HG02840 (cell line): ENCODE measurements at regions not wholly inside any gene's neighbourhood (a gene's known extent, or its start where the extent isn't known, plus 50 kb on each side); places are given as distances from the start of the nearest gene placed in this dataset.
"Not testable (repeated sequence)": the region's sequence is repeated elsewhere in the genome, so short reads cannot be mapped to it uniquely, and the experiment has no call there.

Experiments used
- ATAC-seq: cut with Tn5 transposase; IDR thresholded peaks from one replicate; pipeline ENCODE4 v1.9.1; 2021; ENCODE audit warnings: mild to moderate bottlenecking, moderate library complexity, moderate number of reproducible peaks; ENCODE audit not compliant: unreplicated experiment, low FRiP score

DNA sequence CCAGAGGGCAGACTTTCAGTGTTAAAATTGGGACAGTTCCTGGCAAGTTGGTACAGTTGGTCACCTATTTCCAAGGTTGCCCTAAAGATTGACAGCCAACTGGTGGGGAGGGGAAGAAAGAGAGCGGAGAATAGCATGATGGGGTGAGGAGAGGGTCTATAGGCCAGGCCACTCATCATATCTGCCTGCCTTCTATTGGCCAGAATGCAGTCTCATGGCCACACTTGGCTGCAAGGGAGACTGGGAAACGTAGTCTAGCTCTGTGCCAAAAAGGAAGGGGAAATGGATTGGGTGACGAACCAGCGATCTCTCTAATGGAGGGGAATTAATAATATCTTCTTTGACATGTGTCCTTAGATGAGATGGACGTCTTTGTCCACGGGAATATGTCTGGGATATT is 197.4 kb upstream of the ATP6AP2 start:
- no peak for ATAC-seq

DNA sequence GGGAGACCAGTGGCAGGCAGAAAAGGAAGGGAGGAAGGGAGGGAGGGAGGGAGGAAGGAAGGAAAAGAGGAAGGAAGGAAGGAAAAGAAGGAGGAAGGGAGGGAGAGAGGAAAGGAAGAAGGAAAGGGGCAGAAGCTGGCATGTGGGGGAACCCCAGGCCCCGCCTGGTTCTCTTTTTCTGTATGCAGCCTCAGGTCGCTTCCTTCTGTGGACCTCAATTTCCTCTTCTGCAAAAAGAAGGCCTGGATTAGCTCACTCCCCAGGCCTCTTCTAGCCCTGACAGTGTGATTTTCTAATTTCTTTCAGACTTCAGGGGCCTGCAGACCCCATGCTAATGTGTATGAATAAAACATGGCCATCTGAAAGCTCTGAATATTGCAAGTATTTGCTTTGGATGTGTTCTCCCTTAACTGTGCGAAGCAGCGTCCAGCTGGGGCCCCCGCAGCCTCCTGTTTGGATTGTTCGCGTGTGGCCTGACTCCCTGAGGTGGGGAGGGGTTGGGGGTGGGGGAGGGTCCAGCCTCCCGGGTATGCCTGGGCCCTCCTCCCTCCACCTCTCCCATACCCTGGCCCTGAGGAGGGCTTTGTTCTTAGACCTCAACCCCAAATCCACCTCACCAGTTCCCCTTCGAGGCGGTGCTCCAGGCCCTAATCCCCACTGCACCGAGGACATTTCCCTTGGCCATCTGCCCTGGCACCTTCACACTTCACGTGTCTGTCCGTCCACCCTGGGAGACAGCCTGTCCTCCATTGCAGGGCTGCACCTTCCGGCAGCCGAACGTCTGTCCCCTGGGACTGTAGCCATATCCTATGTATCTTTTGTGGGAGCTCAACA is 199.9 kb upstream of the ATP6AP2 start:
- no peak for ATAC-seq

DNA sequence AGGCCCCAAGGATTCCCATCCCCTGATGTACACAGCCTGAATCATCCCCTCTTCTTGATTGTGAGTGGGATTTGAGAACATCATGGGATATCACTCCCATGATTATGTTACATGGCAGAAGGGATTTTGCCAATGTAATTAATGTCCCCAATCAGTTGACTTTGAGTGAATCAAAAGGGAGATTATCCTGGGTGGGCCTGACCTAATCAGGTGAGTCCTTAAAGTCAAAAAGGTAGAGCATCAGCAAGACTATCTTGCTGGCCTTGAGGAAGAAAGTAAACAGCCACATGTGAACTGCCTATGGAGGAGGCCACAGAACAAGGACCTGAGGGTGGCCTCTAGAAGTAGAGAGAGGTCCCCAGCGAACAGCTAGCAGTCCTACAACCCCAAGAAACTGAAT is 203.1 kb upstream of the ATP6AP2 start:
- no peak for ATAC-seq

DNA sequence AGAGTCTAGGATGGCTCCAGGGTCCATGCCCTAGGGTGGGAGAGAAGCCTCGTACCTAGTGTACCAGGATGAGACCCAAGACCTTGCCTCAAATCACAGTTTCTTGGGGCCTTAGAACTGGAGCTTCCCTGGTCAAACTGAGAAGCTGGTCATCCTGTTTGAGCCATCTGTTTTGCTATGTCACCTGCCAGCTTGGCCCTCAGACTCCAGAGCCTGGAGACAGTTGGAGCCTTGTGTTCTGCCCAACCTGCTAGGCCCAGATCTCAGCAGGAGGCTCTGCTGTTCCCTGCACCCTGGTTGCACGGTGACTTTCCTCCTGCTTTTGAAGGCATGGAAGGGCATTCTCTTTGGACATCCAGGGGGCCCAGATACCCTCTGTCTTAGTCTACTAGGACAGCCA is 206.3 kb upstream of the ATP6AP2 start:
- ATAC-seq: no peak

DNA sequence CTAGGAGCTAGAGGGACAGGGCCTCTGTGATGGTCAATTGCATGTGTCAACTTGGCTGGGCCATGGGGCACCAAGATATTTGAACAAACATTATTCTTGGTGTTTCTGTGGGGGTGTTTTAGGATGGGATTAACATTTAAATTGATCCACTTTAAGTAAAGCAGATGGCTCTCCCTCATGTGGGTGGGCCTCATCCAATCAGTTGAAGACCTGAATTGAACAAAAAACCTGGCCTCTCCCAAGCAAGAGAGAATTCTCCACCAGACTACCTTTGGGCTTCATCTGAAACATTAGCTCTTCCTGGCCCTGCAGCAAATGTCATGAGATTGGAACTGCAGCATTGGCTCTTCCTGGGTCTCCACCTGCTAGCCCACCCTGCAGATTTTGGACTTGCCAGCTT is 207.1 kb upstream of the ATP6AP2 start:
- no peak for ATAC-seq

DNA sequence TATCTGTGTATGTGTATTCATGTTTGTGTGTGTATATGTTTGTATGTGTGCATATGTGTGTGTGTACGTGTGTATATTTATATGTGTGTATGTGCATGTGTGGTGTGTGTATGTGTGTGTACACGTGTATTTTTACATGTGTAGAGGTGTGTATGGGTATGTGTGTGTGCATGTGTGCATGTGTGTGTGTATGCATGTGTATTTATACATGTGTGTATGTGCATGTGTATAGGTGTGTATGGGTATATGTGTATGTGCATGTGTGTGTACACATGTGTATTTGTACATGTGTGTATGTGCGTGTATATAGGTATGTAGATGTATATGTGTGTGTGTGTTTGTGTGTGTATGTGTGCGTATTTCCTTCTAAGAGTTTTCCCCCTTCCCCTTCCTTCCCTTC is 207.7 kb upstream of the ATP6AP2 start:
- no peak for ATAC-seq

DNA sequence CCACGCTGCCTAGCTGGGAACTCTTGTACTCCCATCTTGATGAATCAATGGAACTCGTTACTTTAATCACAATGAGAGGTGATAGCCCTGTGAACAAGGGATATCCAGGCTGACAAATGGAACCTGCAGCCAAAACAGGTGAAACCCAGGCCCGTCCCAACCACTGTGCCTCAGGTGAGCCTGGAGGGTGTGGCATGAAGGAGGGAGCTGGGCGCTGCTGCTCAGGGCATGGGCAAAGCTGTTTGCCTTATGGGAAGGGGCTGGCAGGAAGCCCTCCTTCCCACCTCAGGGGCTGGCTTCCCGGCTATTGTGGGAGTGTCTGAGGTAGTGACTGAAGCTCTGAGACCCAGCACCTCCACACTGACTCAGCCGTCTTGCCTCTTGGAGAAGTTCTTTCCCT is 209.4 kb upstream of the ATP6AP2 start:
- ATAC-seq: no peak

DNA sequence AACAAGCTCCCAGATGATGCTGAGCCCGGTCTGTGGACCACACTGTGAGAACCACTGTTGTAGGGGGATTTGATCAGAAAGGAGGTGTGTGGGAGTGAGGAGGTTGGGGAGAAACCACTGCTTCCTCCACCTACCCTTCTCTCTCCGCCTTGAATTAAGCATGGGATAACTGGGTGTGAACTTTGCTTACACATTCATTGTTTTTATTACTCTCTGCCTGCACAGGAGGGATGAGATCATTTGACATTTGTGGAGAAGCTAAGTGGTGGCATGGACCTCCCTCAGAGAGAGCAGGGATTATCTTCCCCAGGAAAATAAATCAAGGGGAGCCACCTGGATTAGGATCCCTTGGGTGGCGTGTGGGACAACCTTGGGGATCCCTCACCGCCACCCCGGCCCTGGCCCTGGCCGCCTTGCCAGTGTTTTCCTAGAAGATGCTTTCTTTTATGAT is 212.1 kb upstream of the ATP6AP2 start:
- ATAC-seq: no peak

DNA sequence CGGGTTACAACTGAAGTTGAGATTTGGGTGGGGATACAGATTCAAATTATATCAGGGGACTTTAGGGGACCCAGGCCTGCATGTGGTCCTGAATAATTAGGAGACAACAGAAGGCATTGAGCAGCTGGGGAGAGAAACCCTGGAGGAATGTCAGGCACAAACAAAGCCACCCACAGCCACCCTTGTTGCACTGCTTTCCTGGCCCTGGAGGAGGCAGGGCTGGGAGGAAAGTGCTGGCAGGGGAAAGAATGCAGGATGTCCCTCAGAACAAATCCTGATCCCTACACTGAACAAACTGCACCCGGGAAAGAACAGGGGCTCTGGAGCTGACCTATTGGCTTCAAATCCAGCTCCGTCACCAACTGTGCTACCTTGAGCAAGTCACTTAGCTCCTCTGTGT is 214.1 kb upstream of the ATP6AP2 start:
- ATAC-seq: no peak

DNA sequence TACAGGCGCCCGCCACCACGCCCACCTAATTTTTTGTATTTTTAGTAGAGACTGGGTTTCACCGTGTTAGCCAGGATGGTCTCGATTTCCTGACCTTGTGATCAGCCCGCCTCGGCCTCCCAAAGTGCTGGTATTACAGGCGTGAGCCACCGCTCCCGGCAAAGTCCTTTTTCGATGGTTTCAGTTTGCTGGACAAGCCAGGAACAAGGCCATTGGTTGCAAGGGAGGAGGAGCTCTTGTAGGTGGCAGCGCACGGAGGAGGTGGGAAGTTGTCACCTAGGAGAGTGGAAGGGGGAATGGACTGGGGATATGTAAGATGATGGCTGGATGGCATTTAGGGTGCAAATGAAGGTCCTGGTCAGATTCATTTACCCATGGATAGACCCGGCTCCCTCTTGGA is 218.5 kb upstream of the ATP6AP2 start:
- ATAC-seq: not testable (repeated sequence)

DNA sequence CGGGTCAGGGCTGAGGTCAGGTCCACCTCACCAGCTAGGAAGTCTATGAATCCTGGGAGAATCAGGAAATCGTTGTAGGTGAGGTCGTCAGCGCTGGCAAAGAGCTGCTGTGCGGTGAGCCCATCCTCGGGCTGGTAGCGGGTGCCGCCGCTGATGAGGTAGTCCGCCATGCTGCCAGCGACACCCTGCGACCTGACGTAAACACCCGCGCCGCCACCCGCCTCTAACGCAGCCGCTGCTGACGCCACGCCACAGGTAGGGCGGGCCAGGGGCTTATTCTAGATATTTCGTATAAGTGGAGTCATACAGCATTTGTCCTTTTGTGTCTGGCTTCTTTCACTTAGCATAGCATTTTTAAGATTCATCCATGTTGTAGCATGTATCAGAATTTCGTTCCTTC is 220.2 kb upstream of the ATP6AP2 start:
- no peak for ATAC-seq

DNA sequence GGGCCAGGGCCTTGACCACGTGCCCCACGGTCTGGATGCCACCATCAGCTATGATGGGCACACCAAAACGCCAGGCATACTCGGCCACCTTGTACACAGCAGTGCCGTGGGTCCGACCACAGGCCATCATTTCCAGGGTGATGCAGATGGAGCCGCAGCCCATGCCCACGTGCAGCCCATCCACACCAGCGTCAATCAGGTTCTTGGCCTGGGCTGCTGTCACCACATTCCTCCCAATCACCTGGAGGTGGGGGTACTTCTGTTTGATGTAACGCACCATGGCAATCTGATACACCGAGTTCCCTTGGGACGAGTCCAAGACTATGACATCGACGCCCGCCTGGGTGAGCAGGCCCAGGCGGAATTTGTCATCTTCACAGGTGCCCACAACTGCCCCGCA is 221.2 kb upstream of the ATP6AP2 start:
- ATAC-seq: no peak

DNA sequence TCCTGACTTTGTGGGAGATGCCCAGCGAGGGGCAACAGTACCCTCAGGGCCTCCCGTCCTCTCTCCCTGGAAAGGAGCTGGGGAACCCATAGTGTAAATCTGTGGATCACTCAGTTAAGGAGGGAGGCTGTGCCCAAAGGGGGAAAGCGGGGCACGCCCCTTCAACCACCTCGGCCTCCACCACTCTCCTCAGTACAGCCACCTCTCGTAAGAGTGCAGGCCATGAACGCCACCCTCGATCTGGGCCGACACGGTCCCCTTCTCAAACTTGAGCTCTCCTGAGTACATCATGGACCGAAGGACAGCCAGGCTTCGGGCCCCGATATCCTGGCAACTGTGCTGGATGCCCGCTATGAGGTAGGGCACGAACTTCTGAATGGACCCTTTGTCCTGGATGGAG is 221.8 kb upstream of the ATP6AP2 start:
- no peak for ATAC-seq

DNA sequence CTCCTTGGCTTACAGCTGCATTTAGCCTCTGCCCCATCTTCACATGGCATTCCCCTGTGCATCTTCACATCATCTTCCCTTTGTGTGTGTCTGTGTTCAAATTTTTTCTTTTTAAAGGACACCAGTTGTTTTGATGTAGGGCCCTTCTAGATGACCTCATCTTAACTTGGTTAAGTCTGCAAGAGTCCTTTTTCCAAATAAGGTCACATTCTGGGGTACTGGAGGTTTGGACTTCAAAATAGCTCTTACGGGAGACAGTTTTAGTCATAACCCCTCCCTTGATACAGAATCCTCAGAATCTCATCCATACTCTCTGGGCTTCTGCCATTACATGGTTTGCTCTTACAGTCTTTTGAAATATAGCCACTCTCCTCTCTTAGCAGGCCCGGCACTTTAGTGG is 231.5 kb upstream of the ATP6AP2 start:
- no peak for ATAC-seq

DNA sequence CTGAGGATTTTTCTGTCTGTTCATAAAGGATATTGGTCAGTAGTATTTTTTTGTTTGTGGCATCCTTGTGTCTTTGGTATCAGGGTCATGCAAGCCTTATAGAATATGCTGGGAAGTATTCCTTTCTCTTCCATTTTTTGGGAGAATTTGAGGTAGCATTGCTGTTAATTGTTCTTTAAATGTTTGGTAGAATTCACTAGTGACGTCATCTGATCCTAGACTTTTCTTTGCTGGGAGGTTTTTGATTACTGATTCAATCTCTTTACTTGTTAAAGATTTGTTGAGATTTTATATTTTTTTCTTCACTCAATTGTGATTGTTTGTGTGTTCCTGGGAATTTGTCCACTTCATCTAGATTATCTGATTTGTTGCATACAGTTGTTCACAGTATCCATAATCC is 234.4 kb upstream of the ATP6AP2 start:
- no peak for ATAC-seq

DNA sequence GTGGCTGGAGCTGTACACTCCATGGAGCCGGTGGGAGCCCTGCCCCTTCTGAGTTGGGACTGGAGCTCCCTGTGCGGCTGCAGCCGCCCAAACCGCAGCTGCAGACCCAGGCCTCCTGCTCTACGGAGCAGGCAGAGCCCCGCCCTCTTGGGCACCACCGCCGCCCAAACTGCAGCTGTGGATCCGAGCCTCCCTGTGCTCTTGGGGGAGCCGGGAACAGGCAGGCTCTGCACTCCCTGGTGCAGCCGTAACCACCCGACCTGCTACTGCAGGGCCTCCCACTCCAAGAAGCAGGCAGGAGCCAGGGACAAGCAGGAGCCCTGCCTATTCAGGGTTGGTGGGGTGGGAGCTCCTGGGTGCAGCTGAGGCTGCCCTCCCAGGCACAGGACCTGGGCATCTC is 237.5 kb upstream of the ATP6AP2 start:
- ATAC-seq: no peak

DNA sequence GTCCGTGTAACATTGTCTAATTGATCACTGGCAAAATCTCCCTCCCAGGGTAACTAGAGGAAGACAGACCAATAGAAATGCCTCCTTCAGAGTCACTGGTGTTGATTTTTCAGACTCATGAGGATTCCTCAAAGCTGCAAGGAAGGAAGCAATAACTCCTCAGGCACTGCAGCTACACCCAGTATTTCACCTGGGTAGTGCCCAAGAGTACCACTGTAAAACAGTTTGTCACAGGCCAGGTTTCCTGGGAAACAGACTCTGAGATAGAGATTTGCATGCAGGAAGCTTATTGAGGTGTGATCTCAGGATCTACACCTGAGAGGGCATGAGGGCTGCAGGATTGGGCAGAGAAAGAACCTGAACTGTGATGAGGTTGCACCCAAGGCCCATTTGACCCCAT is 240.7 kb upstream of the ATP6AP2 start:
- ATAC-seq: no peak

DNA sequence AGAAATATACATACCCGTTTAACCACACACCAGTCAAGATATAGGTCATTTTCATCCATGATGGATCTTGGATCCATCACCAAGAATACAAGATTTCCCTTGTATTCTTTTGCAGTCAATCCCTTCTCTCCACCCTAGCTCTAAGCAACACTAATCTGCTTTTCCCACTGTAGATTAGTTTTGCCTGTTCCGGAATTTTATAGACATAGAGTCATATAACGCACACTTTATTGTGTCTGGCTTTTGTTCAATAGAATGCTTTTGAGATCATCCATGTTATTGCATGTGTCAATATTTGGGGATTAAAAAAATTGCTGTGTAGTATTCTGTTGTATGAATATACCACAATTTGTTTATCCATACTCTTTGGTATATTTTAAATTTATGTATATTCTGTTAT is 235.6 kb upstream of the BCOR start:
- ATAC-seq: no peak

DNA sequence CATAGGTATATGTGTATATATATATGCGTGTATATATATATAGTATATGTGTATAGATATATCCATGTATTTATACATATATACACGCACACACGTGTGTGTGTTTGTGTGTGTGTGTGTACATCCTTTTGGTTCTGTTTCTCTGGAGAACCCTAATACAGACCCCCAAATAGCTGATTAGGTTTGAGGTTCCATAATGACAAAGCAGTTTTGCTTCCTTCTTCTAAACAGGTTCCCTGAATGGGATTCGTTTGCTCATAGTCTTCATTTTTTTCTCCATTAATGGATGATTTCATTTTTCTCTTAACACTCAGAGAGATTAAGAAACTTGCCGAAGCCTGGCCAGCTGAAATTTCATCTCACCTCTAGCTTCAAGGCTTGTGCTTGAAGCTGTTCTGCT is 234.0 kb upstream of the BCOR start:
- ATAC-seq: no peak

DNA sequence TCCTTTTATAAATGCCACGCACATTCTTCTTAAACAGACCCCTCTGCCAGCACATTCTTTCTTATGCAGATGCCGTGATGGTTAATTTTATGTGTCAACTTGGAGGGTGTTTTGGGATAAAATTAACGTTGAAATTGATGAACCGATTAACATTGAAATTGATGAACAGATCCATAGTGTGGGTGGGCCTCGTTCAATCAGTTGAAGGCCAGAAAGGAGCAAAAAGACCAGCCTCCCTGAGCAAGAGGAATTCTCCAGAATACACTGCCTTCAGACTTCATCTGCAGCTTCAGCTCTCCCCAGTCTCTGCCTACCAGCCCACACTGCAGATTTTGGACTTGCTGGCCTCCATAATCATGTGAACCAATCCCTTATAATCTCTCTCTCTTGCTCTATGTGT is 233.6 kb upstream of the BCOR start:
- ATAC-seq: no peak

DNA sequence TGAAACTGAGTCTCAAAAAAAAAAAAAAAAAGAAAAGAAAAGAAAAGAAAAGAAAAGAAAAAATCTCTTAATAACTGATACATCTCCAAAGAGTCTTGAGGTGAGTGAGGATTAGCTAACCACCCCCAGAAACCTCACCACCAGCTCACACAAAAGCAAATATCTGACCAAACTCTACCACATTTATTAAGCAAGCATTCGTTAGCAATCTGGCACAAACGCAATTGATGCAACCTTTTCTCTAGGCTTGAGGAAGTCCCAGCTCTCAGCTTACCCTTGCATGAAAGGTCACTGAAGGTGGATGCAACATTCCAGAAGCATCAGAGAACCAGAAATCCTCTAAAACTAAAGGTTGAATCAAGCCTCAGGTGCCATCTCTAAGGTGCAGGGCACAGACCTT is 231.9 kb upstream of the BCOR start:
- no peak for ATAC-seq

DNA sequence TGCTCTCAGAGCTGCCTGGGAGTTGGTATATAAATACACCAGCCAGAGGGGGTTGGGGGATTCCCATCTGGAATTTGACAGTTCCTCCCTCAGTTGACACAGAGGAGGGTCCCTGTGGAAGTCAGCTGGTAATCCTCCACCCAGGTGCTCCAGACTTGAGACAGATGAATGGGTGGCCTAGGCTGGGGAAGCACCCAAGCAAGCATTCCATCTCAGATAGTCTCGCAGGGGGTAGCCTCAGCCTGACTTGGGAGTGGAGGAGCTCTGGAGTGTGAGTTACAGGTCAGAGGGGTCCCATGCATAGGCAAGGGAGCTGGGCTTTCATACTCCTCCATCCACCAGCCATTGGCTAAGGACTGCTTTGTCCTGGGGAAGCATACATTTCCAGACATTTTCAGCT is 229.3 kb upstream of the BCOR start:
- no peak for ATAC-seq
